Urinary bladder (tissue), 3 donors: ENCODE measurements at regions not wholly inside any gene's neighbourhood (a gene's known extent, or its start where the extent isn't known, plus 50 kb on each side); places are given as distances from the start of the nearest gene placed in this dataset.
"Not testable (repeated sequence)": the region's sequence is repeated elsewhere in the genome, so short reads cannot be mapped to it uniquely, and the experiment has no call there.

Experiments used
- DNase-seq: peaks from one replicate; pipeline ENCODE4 v3.0.0-alpha.2; 2015; ENCODE audit errors: extremely low spot score
- H3K27ac ChIP-seq: one replicate; pipeline ENCODE4 v1.5.1; 2013; ENCODE audit warnings: low read depth, mild to moderate bottlenecking, moderate library complexity
- H3K36me3 ChIP-seq: one replicate; pipeline ENCODE4 v1.6.1; 2013; ENCODE audit warnings: mild to moderate bottlenecking, moderate library complexity; ENCODE audit not compliant: insufficient read depth
- H3K4me1 ChIP-seq: one replicate; pipeline ENCODE4 v1.6.1; 2013; ENCODE audit warnings: mild to moderate bottlenecking, moderate library complexity; ENCODE audit not compliant: insufficient read depth
- H3K4me3 ChIP-seq: one replicate; pipeline ENCODE4 v1.5.1; 2013; ENCODE audit warnings: low read depth, low read length
- WGBS: extraction: QIAGEN DNeasy Blood & Tissue Kit; methylation state at CpG from one replicate; pipeline ENCODE4 v1.1.7; 2013; 5-methylcytosine and 5-hydroxymethylcytosine counted together
- donor health status: healthy with polysubstance abuse.
- donor health status: healthy.

DNA sequence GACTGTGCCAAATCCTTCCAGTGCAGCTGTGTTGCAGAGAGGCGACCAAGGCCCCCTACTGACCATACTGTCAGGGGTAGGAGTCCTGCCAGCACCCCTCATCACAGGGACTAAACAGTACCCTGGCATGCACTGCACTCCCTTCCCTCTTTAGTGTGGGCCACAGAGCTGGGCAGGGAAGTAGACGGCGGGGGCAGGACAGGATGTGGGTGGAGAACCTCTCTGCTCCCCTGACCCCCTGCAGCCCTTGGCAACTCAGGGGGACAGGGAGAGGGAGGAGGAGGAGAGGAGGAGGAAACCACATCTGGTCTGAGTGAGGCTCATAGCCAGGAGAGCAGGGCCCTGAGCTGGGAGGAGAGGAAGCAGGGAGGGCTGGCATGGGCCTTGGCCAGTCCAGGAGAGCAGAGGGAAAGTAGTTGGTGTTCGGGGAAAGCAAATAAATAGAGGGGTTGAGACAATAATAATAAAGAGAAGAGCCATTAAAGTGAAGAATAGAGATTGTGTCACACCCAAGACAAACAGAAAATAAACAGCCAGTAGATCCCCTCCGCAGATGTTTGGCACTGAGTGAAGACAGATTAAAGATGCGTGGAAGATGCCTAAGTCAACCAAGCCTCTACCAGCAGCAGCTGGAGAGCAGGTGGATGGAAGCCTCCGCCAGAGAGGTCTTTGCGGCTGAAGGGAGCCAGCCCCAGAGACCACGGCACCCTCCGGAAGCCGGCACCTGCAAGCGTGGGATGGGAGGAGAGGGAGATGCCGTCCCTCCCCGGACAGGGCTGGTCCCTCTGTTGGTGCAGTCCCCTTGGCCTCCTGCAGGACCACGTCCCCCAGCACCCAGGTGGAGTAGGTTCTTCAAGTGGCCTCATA is 61.5 kb downstream of the RPUSD4 start:
- WGBS, result 66% methylated on average over 15 of the region's 15 CpGs
- Histone ChIP-seq H3K4me1 (no peaks in the 10 kb centered on the region), H3K4me3 (no peak overlapping the region), H3K36me3 (no peaks in the 10 kb centered on the region), H3K27ac (no peak overlapping the region)
- no peak for DNase-seq

GRCh38 chr11:126148317-126148716 is 63.1 kb downstream of the RPUSD4 start:
- Histone ChIP-seq H3K4me1 (no peaks in the 10 kb centered on the region), H3K27ac (no peak overlapping the region), H3K36me3 (no peaks in the 10 kb centered on the region), H3K4me3 (no peak overlapping the region)
- no peak for DNase-seq
- WGBS, result 97% methylated on average over 2 of the region's 2 CpGs

- 89% methylated on average over 12 of the region's 12 CpGs for WGBS
- no peak overlapping the region for H3K27ac ChIP-seq
Observed at GRCh38 chr11:126147208-126148111, 64.0 kb downstream of the RPUSD4 start.

GRCh38 chr11:126146454-126147192 is 64.8 kb downstream of the RPUSD4 start:
- H3K27ac ChIP-seq, result no peak overlapping the region
- no peak overlapping the region for H3K4me3 ChIP-seq
- no peaks in the 10 kb centered on the region for H3K36me3 ChIP-seq
- H3K4me1 ChIP-seq, result no peaks in the 10 kb centered on the region
- no peak for DNase-seq
- 48% methylated on average over 23 of the region's 23 CpGs for WGBS

More at GRCh38 chr11:126147208-126148111, 64.0 kb downstream of the RPUSD4 start:
- no peak overlapping the region for H3K4me3 ChIP-seq
- H3K4me1 ChIP-seq, result no peaks in the 10 kb centered on the region
- DNase-seq, result no peak
- no peaks in the 10 kb centered on the region for H3K36me3 ChIP-seq

GRCh38 chr11:126145954-126146353 is 65.5 kb downstream of the RPUSD4 start:
- Histone ChIP-seq H3K27ac (no peak overlapping the region), H3K4me3 (no peak overlapping the region), H3K4me1 (no peaks in the 10 kb centered on the region), H3K36me3 (no peaks in the 10 kb centered on the region)
- WGBS, result 75% methylated on average over 9 of the region's 9 CpGs
- DNase-seq, result no peak

DNA sequence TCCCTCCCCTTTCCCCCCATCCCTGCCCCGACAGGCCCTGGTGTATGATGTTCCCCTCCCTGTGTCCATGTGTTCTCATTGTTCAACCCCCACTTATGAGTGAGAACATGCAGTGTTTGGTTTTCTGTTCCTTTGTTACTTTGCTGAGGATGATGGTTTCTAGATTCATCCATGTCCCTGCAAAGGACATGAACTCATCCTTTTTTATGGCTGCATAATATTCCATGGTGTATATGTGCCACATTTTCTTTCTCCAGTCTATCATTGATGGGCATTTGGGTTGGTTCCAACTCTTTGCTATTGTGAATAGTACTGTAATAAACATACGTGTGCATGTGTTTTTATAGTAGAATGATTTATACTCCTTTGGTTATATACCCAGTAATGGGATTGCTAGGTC is 68.0 kb downstream of the RPUSD4 start:
- not testable (repeated sequence) for H3K4me3 ChIP-seq, DNase-seq, H3K36me3 ChIP-seq, H3K27ac ChIP-seq, H3K4me1 ChIP-seq
- 77% methylated on average over 2 of the region's 2 CpGs for WGBS

- DNase-seq, result peak; percentile 74
- Histone ChIP-seq H3K36me3 (no peaks in the 10 kb centered on the region), H3K4me1 (peaks cover 1% of the 10 kb centered on the region), H3K27ac (no peak overlapping the region), H3K4me3 (no peak overlapping the region)
- WGBS, result 12% methylated on average over 7 of the region's 7 CpGs
Observed at GRCh38 chr11:126140926-126141280, 70.5 kb downstream of the RPUSD4 start.

DNA sequence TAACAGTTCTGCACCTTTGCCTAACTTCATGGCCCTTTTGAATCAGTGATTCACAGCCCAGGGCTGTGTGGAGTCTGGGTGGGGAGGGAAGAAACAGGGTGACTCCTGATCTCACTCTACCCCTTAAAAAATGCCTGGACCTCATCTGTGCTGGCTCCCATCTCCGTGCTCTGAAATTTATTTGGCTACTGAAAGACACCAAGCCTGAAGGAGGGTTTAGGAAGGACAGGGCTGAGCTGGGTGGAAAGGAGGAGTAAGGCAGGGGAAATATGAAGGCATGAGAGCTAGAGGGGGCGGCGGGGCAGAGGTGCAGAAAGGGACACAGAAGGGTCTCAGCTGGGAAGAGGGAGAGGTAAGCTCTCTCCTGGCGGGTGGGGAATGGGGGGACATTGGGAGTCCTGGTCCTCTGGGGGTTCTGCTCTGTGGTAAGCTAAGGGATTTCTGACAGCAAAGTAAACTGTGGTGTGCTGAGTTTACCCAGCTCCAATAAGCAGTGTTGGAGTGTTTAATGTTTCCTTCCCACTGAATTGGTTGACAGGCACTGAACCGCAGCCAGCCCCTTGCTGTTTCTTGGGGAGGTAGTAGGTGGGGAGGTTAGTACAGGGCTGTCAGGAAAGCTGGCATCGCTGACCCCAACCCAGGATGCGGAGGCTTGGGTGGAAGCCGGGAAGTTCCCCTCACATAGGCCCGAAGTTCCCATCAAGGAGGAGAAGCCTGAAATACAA is 71.1 kb downstream of the RPUSD4 start:
- Histone ChIP-seq H3K36me3 (no peaks in the 10 kb centered on the region), H3K4me3 (no peak overlapping the region), H3K27ac (no peak overlapping the region), H3K4me1 (peaks cover 2% of the 10 kb centered on the region)
- 35% methylated on average over 9 of the region's 9 CpGs for WGBS
- DNase-seq, result no peak

- Histone ChIP-seq H3K4me3 (no peak overlapping the region), H3K27ac (no peak overlapping the region), H3K36me3 (no peaks in the 10 kb centered on the region), H3K4me1 (peaks cover 2% of the 10 kb centered on the region)
- no peak for DNase-seq
- 41% methylated on average over 13 of the region's 13 CpGs for WGBS
Observed at GRCh38 chr11:126139111-126140091, 72.0 kb downstream of the RPUSD4 start.

DNA sequence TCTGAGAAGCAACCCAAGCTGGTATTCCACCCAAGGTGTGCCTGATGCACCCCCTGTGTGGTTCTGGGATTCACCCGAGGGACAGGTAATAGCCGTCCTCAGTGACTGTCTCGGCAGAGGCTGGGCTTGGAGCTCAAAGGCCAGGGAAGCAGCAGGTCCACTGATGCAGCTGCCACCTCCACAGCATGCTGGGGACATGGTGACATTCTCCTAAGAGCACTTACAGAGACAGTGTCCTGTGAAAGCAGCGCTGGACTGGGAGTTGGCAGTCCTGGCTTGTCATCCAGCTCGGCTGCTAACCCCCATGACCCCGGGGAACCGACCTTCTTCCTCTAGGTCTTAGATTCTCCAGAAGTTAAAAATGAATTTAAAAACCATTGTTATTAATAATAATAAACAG is 72.8 kb downstream of the RPUSD4 start:
- 84% methylated on average over 7 of the region's 7 CpGs for WGBS
- Histone ChIP-seq H3K27ac (no peak overlapping the region), H3K4me3 (no peak overlapping the region), H3K4me1 (peaks cover 2% of the 10 kb centered on the region), H3K36me3 (no peaks in the 10 kb centered on the region)
- DNase-seq, result no peak

- peaks cover 2% of the 10 kb centered on the region for H3K4me1 ChIP-seq
- H3K4me3 ChIP-seq, result no peak overlapping the region
- 44% methylated on average over 3 of the region's 3 CpGs for WGBS
- H3K36me3 ChIP-seq, result no peaks in the 10 kb centered on the region
- H3K27ac ChIP-seq, result no peak overlapping the region
- DNase-seq, result no peak
Observed at GRCh38 chr11:126137136-126137535, 74.3 kb downstream of the RPUSD4 start.

GRCh38 chr11:126136507-126136906 is 73.8 kb upstream of the CDON start:
- H3K4me1 ChIP-seq, result peaks cover 2% of the 10 kb centered on the region
- DNase-seq, result no peak
- H3K27ac ChIP-seq, result no peak overlapping the region
- no peaks in the 10 kb centered on the region for H3K36me3 ChIP-seq
- 34% methylated on average over 10 of the region's 10 CpGs for WGBS
- H3K4me3 ChIP-seq, result no peak overlapping the region
